NT2/D1 (cell line): ENCODE measurements at regions not wholly inside any gene's neighbourhood (a gene's known extent, or its start where the extent isn't known, plus 50 kb on each side); places are given as distances from the start of the nearest gene placed in this dataset.

Source experiments
- YY1 ChIP-seq: IDR thresholded peaks from 2 replicates; pipeline ENCODE4 v1.6.1; 2011; ENCODE audit not compliant: insufficient read length, insufficient read depth
- ZNF274 ChIP-seq: IDR thresholded peaks from 2 replicates; pipeline ENCODE4 v1.6.1; 2011; ENCODE audit warnings: mild to moderate bottlenecking, low read depth, low read length

- no peak for TF ChIP-seq ZNF274
- no peak for TF ChIP-seq YY1
Measured at GRCh38 chr5:121731377-121731776, 120.3 kb upstream of the FTMT start.
